ENCODE measurements at regions not wholly inside any gene's neighbourhood (a gene's known extent, or its start where the extent isn't known, plus 50 kb on each side); places are given as distances from the start of the nearest gene placed in this dataset.

DNA sequence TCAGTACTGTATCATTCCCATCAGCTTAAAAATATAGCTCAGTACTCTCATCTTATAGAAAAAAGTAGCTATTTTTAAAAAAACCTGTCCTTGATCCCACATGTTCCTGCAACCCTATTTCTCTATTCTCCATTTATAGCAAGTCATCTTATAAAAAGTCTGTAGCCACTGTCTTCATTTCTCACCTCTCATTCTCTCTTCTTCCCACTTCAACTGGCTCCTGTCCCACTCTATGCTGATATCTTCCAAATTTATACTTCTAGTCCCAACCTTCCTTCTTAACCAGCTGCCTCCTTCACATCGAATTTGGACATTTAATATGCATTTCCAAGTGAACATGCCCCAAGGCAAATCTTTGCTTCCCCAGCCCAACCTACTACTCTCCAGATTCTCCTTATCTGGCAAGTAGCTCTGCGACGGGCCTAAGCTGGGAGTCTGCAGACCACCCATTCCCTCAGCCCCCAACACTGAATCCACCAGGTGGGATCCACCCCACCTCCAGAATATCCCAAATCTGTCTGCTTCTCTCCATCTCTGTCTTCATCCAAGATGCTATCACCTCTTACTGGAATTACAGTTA is 52.0 kb upstream of the TANC2 start:
- DNase-seq: no peak

DNA sequence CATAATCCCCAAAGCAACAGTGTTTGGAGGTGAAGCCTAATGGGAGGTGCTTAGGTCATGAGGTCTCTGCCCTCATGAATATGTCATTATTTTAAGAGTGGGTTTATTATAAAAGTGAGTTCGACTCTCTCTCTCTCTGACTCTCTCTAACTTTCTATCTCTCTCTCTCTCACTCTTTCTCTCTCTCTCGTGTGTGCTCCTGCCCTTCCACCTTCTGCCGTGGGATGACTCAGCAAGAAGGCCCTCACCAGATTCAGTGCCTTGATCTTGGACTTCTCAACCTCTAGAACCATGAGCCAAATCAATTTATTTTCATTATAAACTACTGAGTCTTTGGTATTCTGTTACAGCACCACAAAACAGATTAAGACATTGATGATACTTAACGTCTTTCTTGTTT is 53.7 kb upstream of the TANC2 start:
- no peak for DNase-seq

DNA sequence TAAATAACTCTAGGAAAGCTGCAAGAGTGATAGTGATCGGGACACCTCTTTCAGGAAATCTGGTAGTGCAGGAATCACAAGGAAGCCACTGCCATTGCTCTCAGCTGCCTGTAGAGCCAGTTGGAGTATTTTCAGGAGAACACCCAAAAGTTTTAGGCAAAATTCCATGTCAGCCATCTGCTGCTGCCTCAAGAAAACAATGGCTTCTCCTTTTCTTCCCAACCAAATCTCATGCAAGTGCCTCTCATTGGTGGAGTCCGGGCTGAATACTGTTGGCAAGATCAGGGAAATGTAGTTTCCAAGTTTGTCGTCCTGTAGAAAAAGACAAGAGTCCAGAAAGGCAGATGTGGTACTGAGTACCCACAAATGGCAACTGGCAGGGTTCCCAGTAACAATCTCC is 54.9 kb upstream of the TANC2 start:
- DNase-seq: no peak

DNA sequence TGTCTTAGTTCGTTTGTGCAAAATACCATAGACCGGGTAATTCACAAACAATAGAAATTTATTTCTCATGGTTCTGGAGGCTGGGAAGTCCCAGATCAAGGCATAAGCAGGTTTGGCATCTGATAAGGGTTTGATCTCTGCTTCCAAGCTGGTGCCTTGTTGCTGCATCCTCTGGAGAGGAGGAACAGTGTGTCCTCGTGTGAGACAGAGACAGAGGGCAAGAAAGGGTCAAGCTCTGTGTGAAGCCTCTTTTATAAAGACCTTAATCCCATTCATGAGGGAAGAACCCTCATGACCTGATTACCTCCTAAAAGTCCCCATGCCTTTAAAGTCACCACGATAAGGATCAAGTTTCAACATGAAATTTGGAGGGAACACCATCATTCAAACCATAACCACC is 55.8 kb upstream of the TANC2 start:
- DNase-seq: no peak

DNA sequence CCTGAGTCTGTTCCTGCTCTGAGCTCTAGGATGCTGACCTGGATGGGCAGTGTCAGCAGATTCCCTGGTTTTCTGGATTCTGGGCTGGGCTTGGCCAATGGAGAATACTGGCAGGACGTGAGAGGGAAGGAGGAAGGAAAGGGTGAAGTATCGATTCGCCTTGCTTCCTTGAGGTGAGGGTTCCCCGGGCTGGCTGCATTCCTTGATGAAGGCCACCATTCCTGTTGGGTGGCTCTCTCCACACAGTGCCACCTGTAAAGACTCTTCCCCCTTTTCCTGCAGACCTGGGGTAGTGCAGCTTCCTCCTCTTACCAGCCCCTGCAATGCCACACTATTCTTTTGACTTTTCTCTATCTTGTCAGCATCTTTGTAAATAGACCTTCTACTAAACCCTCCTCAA is 58.1 kb upstream of the TANC2 start:
- DNase-seq: no peak

DNA sequence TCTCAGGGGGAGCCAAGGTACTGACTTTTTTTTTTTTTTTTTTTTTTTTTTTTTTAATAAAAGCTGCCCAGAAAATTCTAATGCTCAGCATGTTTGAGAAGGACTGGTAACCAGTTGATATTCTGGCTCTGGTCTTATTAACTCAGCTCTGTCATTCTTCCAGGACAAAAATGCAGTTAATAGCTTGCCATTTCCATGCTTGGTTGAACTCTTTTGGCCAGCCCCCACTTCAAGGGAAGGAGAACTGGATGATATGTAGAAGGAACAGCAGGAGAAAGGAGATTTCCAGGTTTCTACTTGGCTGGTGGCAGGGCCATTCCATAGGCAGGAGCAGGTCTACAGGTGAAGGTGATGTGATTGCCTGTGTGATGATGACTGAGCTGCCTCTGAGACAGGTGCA is 59.2 kb upstream of the TANC2 start:
- no peak for DNase-seq

DNA sequence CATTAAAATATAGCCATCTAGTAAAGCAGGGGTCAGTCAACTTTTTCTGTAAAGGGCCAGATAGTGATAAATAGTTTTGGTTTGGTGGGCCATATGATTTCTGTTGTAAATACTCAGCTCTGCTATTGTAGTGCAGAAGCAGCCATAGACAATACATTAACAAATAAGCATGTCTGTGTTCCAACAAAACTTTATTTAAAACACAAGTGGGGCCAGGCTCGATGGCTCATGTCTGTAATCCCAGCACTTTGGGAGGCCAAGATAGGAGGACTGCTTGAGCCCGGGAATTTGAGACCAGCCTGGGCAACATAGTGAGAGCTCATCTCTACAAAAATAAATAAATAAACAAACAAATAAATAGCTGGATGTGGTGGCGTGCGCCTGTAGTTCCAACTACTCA is 60.8 kb upstream of the TANC2 start:
- no peak for DNase-seq

DNA sequence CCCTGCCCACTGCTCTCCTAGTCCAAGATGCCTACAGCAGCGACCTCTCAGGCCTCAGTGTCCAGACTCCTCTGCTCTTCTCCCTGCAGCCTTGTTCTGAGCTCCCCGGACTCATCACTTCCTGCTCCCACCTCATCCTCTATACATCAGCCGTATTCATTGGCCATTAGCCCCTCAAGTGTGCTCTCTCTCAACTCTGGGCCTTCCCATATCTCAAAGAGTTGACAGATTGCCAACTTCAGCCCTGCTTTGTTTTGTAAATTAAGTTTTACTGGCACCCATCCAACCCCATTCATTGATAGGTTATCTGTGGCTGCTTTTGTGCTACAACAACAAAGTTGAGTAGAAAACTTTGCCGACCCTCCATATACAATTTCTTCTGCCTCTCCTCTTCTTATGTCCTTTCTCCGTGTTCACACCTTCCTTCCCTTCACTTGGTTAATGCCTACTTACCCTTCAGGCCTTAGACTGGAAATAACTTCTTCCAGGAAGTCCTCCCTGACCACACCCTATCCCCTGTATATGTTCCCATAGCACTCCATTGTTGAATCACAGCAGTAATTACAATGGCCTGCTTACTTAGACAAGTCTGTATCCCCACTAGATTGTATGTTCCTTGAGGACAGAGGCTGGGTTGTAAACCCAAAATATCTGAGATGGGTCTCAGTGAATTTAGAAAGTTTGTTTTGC is 63.4 kb upstream of the TANC2 start:
- DNase-seq: no peak

DNA sequence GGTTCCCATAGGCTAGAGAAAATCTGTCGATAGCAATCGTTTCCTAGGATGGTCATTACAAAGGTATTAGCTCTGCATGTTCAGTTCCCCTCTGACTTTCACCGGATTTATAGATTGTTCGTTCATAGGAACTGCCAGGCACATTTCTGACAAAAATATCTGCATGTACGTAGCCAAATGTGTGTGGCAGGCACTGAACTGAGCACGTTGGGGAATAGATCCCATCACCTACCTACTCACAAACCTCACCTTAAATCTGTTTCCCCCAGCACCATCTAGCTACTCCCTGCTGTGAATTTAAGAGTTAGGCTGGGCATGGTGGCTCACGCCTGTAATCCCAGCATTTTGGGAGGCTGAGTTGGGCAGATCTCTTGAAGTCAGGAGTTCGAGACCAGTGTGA is 64.5 kb upstream of the TANC2 start:
- no peak for DNase-seq

DNA sequence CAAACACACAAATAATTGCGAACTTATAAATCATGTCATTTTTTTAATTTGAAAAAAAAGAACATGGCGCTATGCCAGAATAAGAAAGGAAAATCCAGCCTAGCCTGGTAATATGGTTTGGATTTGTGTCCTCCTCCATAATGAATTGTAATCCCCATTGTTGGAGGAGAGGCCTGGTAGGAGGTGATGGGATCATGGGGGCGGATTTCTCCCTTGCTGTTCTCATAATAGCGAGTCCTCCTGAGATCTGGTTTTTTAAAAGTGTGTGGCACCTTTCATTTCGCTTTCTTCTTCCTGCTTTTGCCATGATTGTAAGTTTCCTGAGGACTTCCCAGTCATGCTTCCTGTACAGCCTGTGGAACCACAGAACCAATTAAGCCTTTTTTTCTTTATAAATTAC is 65.9 kb upstream of the TANC2 start:
- DNase-seq: no peak

DNA sequence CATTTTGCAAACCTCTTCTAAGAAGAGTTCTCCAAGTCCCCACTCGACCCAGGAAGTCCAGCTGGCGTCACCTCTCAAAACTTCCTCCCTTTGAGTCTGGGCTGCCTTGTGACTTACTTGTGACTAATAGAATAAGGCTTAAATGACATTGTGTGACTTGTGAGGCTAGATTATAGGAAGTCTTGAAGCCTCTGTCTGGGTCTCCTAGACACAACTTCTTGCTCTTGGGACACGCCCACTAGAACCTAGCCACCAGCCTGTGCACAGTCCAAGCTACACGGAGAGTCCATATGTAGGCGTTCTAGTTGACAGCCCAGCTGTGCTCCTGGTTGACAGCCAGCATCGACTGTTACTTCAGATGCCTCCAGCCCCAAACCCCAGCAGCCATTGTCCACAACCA is 66.7 kb upstream of the TANC2 start:
- no peak for DNase-seq

DNA sequence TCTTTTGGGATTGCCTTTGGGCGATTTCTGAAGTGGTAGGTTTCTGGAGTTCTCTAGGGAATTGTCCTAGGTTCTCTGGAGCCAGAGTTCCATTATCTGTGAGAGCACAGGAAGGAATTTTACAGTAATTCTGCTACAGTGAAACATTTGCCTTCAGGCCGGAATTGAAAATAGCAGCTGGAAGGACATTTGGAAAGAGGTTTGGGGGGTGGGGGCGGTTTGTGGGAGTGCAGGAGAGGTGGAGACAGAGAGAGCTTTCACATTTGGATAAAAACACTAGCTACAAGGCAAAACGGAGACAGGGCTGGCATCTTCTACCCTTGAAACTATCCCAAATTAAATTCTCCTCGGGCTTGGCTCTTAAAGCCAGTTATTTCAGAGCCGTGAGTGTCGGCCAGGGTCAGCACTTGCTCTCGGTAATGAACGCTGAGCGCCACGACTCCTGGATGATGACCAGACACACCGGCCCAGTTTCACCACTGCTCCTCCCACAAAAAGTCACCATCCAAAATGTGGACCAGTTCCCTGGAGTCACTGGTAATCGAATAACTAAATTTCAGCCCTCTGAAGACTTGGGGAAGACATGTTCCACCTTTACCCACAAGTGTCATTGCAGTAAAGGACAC is 67.7 kb upstream of the TANC2 start:
- peak; percentile 55 for DNase-seq

DNA sequence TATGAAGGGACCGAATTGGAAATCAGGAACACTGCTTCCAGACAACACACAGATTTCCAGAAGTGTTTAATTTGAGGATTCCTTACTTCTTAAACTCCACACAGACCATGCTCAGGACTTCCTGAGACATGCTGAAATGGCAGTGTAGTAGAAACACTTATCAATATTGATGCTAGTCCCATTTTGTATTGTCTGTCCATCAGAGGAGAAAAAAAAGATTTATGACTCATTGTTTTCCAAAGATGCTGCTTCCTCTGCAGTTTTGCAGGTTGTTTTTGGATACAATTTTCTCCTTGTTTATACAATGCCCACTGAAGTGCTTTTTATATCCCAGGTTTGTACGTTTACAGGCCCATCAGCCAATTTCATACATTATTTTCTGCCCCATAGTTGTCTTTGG is 68.3 kb upstream of the TANC2 start:
- no peak for DNase-seq

DNA sequence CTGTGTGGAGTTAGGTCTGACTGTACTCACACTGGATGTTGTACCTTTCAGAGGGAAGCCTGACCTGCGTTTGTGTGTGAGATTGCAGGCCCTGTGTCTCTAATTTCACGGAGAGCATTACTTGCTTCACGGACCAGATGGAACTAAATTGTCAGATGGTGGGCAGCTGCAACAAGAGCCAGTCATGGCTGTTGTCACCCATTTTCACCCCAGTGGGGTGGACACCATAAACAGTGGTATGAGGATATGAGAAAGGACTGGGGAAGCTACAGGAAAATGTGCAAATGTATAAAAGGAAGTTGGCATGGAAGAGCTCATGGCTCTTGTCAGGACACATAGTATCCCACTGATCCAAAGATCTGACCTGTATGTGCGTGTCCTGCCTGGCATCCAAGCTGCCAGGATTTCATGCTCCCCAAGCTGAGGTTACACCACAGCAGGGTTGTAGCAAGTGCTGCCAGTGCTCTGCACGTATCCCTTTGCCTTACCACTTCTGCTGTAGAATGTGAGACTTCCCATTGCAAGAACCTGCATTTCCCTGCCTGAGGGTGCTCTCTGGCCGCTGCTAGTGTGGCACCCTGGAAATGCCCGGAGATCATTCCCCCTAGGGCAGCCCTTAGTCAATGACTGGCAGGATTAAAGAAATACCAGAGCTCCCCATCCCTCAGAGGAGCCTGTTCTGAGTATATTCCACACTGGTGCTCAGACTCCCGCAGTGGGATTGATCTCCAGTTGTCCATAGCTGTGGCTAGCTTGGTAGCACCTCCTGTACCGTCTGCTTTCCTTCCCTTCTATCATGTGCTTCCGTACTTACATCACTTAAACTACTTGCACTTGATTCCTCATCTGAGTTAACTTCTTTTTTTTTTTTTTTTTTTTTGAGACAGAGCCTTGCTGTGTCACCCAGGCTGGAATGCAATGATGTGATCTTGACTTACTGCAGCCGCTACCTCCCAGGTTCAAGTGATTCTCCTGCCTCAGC is 70.4 kb upstream of the TANC2 start:
- no peak for DNase-seq

DNA sequence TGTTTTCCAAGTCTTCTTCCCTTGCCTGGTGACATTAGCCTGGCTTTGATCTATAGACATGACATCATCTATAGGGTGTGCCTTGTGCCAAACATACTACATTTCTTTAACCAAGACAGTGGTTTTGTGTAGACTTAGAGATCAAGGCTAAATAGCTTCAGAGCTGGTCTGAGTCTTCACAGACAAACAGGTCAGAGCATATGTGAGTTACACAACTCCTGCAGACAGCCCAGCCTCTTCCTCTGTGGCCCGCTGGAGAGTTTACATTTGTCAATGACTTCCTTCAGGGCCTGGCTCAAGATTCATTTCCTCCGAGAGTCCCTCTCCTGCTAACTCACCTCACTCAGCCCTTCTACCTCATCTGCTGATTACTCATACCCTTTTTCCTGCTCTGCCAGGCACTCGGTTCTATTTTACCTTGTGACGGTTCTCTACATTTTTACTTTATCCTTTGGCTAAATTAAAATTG is 73.1 kb upstream of the TANC2 start:
- DNase-seq: peak; percentile 91

DNA sequence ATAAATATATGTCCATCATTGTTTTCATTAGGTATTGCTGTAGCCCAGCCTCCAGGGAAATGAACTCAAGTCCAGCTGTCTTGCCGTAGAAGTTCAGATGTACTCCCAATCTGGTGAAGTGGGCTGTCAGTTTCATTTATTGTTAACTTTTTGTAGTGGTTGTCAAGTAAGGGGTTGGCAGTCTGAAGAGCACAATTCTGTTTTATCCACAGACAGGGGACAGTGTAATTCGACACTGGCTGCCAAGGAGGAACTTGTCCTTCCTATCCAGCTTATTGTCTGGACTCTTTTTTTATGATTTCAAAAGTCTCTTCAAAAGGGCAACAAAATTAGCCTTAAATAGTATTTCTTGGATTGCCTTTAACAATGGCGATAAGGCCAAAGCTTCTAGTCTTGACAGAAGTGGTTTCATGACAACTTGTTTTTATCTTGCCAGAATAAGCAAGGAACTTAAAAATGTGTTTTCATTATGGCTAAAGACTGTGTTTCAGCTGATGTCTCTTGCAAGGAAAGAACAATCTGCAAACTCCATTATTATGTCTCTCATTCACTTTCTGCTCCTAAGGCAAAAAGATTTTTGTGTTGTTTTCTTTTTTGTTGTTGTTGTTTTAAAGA is 73.9 kb upstream of the TANC2 start:
- no peak for DNase-seq

DNA sequence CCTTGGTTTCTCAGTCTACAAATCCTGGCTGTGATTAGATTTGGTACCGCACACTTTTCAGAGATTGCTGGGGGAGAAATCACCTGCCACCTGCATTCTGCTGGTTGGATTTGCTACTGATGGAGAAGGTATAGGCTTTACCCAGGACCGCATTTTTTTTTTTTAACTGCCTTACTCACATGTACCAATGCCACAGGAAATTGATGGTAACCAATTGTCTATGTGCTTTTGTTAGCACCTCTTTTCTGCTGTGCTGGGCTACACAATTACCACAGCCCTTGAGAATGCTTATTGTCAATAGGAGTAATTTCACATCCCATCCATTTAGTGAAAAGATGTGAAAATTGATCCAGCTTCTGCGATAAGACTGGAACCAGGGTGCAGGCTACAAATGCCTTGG is 74.4 kb upstream of the TANC2 start:
- DNase-seq: no peak

DNA sequence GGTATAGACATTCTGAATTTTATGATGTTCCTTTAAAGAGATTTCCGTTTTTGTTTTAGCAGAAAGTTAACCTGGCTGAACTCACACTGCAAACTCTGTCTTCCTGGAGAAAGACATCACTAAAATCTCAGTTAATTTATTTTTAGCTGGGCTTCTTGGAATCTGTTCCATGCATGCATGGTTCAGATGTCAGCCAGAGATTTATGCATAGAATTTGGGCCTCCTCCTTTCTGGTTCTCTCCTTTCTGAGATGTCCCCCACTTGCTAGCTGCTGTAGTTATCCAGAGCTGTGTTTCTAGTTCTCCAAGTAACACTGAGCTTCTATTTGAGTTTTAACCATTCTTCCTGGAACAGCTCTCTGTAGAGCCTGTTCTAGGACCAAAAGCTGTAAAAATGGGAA is 77.3 kb upstream of the TANC2 start:
- DNase-seq: no peak

DNA sequence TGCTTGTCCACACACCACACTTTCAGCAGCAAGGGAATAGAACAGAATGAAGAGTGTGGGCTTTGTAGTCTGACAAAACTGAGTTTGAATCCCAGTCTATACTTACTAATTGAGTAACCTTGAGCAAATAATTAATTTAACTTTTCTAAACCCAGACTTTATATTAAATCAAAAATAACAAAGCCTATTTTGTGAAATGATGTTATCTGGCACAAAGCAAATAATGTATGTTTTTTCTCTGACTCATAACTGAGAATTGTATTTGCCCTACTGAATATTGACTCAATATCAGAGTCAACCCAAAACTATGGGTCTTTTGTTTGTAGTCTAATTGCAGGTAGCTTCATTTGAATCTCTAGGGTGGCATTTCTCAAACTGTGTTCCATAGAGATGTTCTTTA is 77.9 kb upstream of the TANC2 start:
- no peak for DNase-seq

DNA sequence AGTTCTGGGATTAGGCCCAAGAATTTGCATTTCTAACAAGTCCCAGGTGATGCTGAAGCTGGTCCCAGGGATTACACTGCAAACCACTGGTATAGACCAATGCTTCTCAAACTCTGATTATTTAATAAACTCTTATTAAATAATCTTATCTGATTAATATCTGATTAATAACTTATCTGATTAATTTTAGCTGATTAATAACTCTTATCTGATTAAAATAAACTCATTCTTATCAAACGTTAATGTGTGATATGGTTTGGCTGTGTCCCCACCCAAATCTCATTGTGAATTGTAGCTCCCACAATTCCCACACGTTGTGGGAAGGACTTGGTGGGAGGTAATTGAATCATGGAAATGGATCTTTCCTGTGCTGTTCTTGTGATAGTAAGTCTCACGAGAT is 78.6 kb upstream of the TANC2 start:
- DNase-seq: no peak

DNA sequence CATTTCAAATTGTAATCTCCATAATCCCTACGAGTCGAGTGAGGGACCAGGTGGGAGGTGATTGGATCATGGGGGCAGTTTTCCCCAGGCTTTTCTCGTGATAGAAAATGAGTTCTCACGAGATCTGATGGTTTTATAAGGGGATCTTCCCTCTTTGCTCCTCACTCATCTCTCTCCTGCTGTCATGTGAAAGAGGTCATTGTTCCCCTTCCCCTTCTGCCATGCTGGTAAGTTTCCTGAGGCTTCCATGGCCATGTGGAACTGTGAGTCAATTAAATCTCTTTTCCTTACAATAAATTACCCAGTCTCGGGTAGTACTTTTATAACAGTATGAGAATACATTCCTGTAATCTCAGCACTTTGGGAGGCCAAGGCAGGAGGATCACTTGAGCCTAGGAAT is 76.7 kb upstream of the MARCHF10 start:
- DNase-seq: no peak

DNA sequence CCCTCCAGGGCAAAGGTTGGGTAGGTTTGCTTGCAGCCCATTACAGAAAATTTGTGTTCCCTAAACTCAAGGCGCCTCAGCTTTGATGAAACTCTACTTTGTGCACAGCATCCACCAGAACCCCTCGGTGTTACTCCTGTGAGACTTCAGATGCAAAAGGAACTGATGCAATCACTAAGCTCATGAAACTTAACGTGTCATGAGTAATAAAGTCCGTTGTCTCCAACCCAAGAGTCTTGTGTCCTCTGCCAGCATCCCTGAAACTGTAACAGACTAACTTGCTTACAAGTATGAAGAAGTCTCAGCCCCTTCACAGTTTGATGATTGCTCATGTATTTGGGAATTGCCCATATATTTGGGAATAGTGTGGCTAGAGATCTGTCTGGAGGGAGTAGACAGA is 74.8 kb upstream of the MARCHF10 start:
- no peak for DNase-seq

DNA sequence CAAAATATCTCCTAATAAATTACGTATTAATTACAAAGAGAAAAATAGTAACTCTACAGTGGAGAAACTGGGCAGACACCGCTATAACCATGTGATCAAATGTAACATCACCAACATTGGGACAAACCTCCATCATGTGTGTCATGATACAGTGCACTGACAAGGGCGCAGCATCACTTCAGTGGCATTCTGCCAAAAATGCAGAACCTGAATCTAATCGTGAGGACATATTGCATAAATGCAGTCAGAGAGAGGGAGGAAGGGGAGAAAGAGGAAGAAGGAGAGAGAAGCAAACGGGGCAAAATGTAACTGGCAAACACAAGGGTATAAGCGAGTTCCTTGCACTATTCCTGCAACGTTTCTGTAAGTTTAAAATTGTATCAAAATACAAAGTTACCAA is 74.2 kb upstream of the MARCHF10 start:
- no peak for DNase-seq
